Upper lobe of left lung (tissue), 4 donors: ENCODE measurements at regions not wholly inside any gene's neighbourhood (a gene's known extent, or its start where the extent isn't known, plus 50 kb on each side); places are given as distances from the start of the nearest gene placed in this dataset.

Experiments
- CTCF ChIP-seq, 6 experiments: fragments of 450-650 bp in 4 of 6; fragments of 200-600 bp in 2 of 6; sonication (generic) in 2 of 6; IDR thresholded peaks; one replicate each; pipeline ENCODE4 v1.5.1; 2016 to 2019; ENCODE audit warnings: antibody characterized with exemption in 6 of 6
- EP300 ChIP-seq, 4 donors: sonication (generic); formaldehyde crosslinking; IDR thresholded peaks; one replicate each; pipeline ENCODE4 v1.5.1; 2017; ENCODE audit warnings: antibody characterized with exemption in 4 of 4, control low read depth in 2 of 4
- POLR2A ChIP-seq, 4 donors: fragments of 450-650 bp; IDR thresholded peaks; one replicate each; pipeline ENCODE4 v1.5.1; 2016 to 2017; ENCODE audit warnings: antibody characterized with exemption in 4 of 4, mild to moderate bottlenecking in 2 of 4
- POLR2AphosphoS5 ChIP-seq, 2 donors: sonication (generic); formaldehyde crosslinking; IDR thresholded peaks; one replicate each; pipeline ENCODE4 v1.5.1; 2017; ENCODE audit warnings: antibody characterized with exemption in 2 of 2

GRCh38 chr2:147739508-147739907 lies 105.3 kb upstream of the ACVR2A start:
- no peak for TF ChIP-seq CTCF (IDR thresholded peaks at IDR 0.05)
- no peak for TF ChIP-seq POLR2AphosphoS5 (IDR thresholded peaks at IDR 0.05)
- TF ChIP-seq POLR2A (IDR thresholded peaks at IDR 0.05), result no peak
- no peak for TF ChIP-seq EP300 (IDR thresholded peaks at IDR 0.05)
